D721Med (cell line): ENCODE measurements at regions not wholly inside any gene's neighbourhood (a gene's known extent, or its start where the extent isn't known, plus 50 kb on each side); places are given as distances from the start of the nearest gene placed in this dataset.

Source experiments
- DNase-seq: peaks from one replicate; pipeline ENCODE4 v3.0.0; 2011; ENCODE audit warnings: low spot score; ENCODE audit not compliant: insufficient read length
- FAIRE-seq: peaks from 2 replicates; lab custom pipeline; 2011; peaks lifted over from hg19 to GRCh38; lab: Jason Lieb, UNC
- TF ChIP-seq, protein P1 (sequence below): IDR thresholded peaks from 2 replicates; pipeline ENCODE4 v1.5.1; 2012; ENCODE audit warnings: mild to moderate bottlenecking, control low read depth; ENCODE audit not compliant: insufficient read depth; ENCODE audit errors: missing control alignments

DNA sequence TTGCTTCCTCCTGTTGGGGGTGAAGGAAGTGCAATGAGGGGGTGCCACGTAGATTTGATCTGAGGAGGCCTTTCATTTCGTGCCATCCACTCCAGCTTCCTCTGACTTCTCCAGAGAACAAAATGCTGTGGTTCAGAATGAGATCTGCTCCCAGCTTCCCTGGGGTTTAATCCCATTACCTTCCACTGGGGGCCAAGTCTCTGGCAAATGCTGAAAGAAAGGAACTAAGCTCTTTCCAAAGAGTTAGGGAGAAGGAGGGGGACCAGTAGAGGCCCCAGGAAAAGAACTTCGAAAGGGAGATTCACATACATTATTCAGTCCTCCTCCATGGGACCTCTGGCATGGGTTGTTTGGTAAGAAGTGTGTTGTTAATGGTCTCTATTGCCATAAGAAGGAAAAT lies 727.0 kb downstream of the TYW1 start:
- DNase-seq (no peak), FAIRE-seq (no peak)
- TF ChIP-seq, protein P1, sequence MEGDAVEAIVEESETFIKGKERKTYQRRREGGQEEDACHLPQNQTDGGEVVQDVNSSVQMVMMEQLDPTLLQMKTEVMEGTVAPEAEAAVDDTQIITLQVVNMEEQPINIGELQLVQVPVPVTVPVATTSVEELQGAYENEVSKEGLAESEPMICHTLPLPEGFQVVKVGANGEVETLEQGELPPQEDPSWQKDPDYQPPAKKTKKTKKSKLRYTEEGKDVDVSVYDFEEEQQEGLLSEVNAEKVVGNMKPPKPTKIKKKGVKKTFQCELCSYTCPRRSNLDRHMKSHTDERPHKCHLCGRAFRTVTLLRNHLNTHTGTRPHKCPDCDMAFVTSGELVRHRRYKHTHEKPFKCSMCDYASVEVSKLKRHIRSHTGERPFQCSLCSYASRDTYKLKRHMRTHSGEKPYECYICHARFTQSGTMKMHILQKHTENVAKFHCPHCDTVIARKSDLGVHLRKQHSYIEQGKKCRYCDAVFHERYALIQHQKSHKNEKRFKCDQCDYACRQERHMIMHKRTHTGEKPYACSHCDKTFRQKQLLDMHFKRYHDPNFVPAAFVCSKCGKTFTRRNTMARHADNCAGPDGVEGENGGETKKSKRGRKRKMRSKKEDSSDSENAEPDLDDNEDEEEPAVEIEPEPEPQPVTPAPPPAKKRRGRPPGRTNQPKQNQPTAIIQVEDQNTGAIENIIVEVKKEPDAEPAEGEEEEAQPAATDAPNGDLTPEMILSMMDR, result no peak

DNA sequence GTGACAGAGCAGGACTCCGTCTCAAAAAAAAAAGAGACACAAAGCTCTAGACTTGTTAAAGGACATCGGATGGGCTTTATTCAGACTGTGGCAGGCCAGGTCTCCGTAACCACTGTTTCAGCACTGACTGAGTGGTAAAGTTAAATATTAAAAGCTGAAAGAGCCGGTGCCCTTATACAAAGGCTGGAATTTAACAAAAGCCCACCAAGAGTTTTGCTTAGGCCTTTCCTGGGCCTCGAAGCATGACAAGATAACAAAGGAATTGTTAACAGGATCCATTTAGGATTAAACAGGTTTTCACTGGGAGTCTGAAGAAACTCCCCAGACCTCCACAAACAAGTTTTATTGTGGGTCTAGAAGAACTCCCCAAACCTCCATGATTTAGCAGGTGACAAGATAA lies 727.8 kb downstream of the TYW1 start:
- no peak for FAIRE-seq
- no peak for DNase-seq
- TF ChIP-seq, protein P1, result no peak

GRCh38 chr7:67724955-67725354 lies 728.3 kb downstream of the TYW1 start:
- no peak for FAIRE-seq
- DNase-seq, result no peak
- TF ChIP-seq, protein P1, result no peak

GRCh38 chr7:67725423-67725822 lies 728.8 kb downstream of the TYW1 start:
- TF ChIP-seq, protein P1, result no peak
- DNase-seq, result no peak
- FAIRE-seq, result no peak

DNA sequence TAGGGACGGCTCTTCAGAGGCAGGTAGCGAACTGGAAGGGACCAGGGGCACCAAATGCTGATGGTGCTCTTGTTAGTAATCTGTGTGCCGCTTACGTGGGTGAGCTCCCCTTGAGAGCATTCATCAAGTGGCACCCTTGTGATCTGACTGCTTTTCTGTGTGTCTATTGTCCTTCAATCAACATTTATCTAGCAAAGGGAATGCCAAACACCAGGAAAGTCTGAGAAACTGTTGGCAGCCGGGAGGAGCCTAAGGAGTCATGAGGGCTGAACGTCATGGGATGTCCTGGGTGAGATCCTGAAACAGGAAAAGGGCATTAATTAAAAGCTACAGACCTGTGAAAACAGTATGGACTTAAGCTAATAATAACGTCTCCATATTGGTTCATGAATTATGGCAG lies 733.1 kb downstream of the TYW1 start:
- FAIRE-seq, result no peak
- DNase-seq, result no peak
- TF ChIP-seq, protein P1, result no peak

- DNase-seq (no peak), FAIRE-seq (no peak)
- TF ChIP-seq, protein P1, result no peak
These were observed 735.1 kb downstream of the TYW1 start for GRCh38 chr7:67731704-67732103.

GRCh38 chr7:67732898-67733297 lies 736.3 kb downstream of the TYW1 start:
- TF ChIP-seq, protein P1, result no peak
- FAIRE-seq (no peak), DNase-seq (no peak)
